MM.1S (cell line): ENCODE measurements at regions not wholly inside any gene's neighbourhood (a gene's known extent, or its start where the extent isn't known, plus 50 kb on each side); places are given as distances from the start of the nearest gene placed in this dataset.

ENCODE experiments used
- EZH2 ChIP-seq: fragments of 300-600 bp; sonication (generic); optimal IDR thresholded peaks from 2 replicates; pipeline ENCODE3; 2017; ENCODE audit warnings: low read depth, mild to moderate bottlenecking, antibody characterized with exemption, low read length, mixed read lengths
- EZH2phosphoT487 ChIP-seq: fragments of 300-600 bp; sonication (generic); IDR thresholded peaks from 2 replicates; pipeline ENCODE4 v1.6.1; 2018; ENCODE audit warnings: antibody characterized with exemption, low read length
- TF ChIP-seq, protein P1 (sequence below): fragments of 300-600 bp; sonication (generic); IDR thresholded peaks from 2 replicates; pipeline ENCODE4 v1.5.1; 2016; ENCODE audit warnings: antibody characterized with exemption, low read length, mixed read lengths

DNA sequence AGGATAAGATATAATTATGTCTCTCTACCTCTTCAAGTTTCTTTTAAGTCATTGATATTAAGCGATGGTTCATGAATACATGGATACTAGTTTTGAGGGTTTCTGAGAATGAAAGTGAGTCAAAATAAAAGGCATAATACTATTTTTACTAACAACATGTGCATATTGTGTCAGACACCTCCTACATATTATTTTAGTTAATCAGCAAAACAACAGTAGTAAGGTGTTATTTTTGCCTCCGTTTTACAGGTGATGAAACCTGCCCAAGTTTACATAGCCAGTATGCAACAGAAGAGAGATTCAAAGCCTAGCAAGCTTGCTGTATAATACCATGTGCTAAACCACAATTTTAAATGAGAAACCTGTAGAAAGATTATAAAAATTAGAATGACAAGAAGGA, 544.1 kb downstream of the EPHA5 start:
- TF ChIP-seq, protein P1, sequence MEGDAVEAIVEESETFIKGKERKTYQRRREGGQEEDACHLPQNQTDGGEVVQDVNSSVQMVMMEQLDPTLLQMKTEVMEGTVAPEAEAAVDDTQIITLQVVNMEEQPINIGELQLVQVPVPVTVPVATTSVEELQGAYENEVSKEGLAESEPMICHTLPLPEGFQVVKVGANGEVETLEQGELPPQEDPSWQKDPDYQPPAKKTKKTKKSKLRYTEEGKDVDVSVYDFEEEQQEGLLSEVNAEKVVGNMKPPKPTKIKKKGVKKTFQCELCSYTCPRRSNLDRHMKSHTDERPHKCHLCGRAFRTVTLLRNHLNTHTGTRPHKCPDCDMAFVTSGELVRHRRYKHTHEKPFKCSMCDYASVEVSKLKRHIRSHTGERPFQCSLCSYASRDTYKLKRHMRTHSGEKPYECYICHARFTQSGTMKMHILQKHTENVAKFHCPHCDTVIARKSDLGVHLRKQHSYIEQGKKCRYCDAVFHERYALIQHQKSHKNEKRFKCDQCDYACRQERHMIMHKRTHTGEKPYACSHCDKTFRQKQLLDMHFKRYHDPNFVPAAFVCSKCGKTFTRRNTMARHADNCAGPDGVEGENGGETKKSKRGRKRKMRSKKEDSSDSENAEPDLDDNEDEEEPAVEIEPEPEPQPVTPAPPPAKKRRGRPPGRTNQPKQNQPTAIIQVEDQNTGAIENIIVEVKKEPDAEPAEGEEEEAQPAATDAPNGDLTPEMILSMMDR: no peak
- TF ChIP-seq EZH2 (no peak), EZH2phosphoT487 (no peak)
